Hepatocyte (in vitro differentiated cells): ENCODE measurements at regions not wholly inside any gene's neighbourhood (a gene's known extent, or its start where the extent isn't known, plus 50 kb on each side); places are given as distances from the start of the nearest gene placed in this dataset.

Source experiments
- CTCF ChIP-seq: fragments of 200-600 bp; sonication (generic); IDR thresholded peaks from 2 replicates; pipeline ENCODE4 v1.5.1; 2016; ENCODE audit warnings: antibody characterized with exemption, mild to moderate bottlenecking; ENCODE audit not compliant: poor library complexity
- EZH2 ChIP-seq: fragments of 200-600 bp; sonication (generic); IDR thresholded peaks from 2 replicates; pipeline ENCODE4 v1.6.1; 2016; ENCODE audit warnings: antibody characterized with exemption, mild to moderate bottlenecking, borderline replicate concordance
- EZH2phosphoT487 ChIP-seq: fragments of 200-600 bp; sonication (generic); IDR thresholded peaks from one replicate; pipeline ENCODE4 v1.6.1; 2018; ENCODE audit warnings: antibody characterized with exemption, mild to moderate bottlenecking, low read depth, moderate library complexity; ENCODE audit not compliant: unreplicated experiment, severe bottlenecking

- no peak for TF ChIP-seq CTCF
- no peak for TF ChIP-seq EZH2phosphoT487
- TF ChIP-seq EZH2: no peak
Measured at GRCh38 chr12:41772478-41772877, 372.2 kb downstream of the GXYLT1 start.
